ENCODE measurements at regions not wholly inside any gene's neighbourhood (a gene's known extent, or its start where the extent isn't known, plus 50 kb on each side); places are given as distances from the start of the nearest gene placed in this dataset.

- DNase-seq (ENCODE audit: missing footprints) (no peak), ATAC-seq (no peak)
- intact Hi-C loops (cut with DNase I): no loop called here
Measured at GRCh38 chr15:91716536-91716935, 137.0 kb upstream of the SLCO3A1 start.

- no peak for DNase-seq (ENCODE audit: missing footprints)
- intact Hi-C loops (cut with DNase I): no loop called here
- ATAC-seq: no peak
Measured at GRCh38 chr15:91717811-91718210, 135.7 kb upstream of the SLCO3A1 start.

GRCh38 chr15:91723959-91724358 is 129.5 kb upstream of the SLCO3A1 start:
- intact Hi-C loops (cut with DNase I): no loop called here
- DNase-seq (ENCODE audit: missing footprints) (no peak), ATAC-seq (no peak)

- no peak for DNase-seq (ENCODE audit: missing footprints)
- ATAC-seq: no peak
- intact Hi-C loops (cut with DNase I): no loop called here
Measured at GRCh38 chr15:91733661-91734060, 119.8 kb upstream of the SLCO3A1 start.

GRCh38 chr15:91737151-91737818 is 116.2 kb upstream of the SLCO3A1 start:
- intact Hi-C loops (cut with DNase I): no loop called here
- ATAC-seq (no peak), DNase-seq (ENCODE audit: missing footprints) (no peak)

GRCh38 chr15:91741986-91742385 is 111.5 kb upstream of the SLCO3A1 start:
- DNase-seq (ENCODE audit: missing footprints) (no peak), ATAC-seq (no peak)
- intact Hi-C loops (cut with DNase I): no loop called here

GRCh38 chr15:91751611-91752010 is 101.9 kb upstream of the SLCO3A1 start:
- intact Hi-C loops (cut with DNase I): no loop called here
- ATAC-seq (no peak), DNase-seq (ENCODE audit: missing footprints) (no peak)

- ATAC-seq (no peak), DNase-seq (ENCODE audit: missing footprints) (no peak)
- intact Hi-C loops (cut with DNase I): no loop called here
Measured at GRCh38 chr15:91752081-91752785, 101.3 kb upstream of the SLCO3A1 start.

GRCh38 chr15:91759560-91759959 is 93.9 kb upstream of the SLCO3A1 start:
- no peak for DNase-seq (ENCODE audit: missing footprints)
- no peak for ATAC-seq
- intact Hi-C loops (cut with DNase I): no loop called here

GRCh38 chr15:91765660-91766059 is 87.8 kb upstream of the SLCO3A1 start:
- ATAC-seq (no peak), DNase-seq (ENCODE audit: missing footprints) (no peak)

DNA sequence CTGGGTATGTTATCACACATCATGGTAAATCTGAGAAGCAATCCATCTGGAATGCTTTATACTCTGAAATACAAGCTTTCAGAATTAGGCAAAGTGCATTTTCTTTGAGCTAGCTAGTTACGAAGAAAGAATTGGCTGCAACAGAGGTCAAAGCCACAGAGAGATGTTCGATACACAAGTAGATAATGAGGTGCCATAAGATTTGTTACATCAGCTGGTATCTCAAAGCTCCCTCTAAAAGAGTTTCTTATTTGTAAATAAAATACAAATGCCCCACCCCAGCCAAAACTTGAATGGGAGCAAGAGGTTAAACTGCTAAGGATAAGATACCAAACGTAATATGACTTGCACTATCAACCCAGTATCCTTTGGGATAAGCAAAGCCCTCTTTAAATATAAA is 84.0 kb upstream of the SLCO3A1 start:
- intact Hi-C loops (cut with DNase I): no loop called here
- ATAC-seq (no peak), DNase-seq (ENCODE audit: missing footprints) (no peak)

More at GRCh38 chr15:91765660-91766059, 87.8 kb upstream of the SLCO3A1 start:
- intact Hi-C loops (cut with DNase I): no loop called here

DNA sequence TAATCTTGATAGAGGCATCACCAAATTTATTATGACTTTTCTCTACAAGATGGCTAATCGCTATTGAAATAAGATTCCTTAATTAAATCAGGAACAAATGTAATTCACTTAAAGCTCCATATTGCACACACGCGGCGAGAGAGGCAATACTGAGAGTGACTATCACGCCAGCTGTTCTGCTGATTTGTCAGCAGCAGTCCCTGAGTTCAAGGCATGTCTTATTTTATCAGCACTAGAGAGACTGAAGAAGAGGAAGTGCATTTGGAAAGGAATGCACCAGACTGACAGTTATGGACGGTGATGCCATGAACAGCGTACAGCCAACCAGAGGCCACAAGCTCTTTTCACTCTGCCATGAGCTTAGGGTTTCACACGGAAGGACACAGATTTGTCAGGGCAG is 83.6 kb upstream of the SLCO3A1 start:
- intact Hi-C loops (cut with DNase I): no loop called here
- DNase-seq (ENCODE audit: missing footprints) (no peak), ATAC-seq (no peak)

GRCh38 chr15:91776104-91776503 is 77.4 kb upstream of the SLCO3A1 start:
- ATAC-seq (no peak), DNase-seq (ENCODE audit: missing footprints) (no peak)
- intact Hi-C loops (cut with DNase I): no loop called here

DNA sequence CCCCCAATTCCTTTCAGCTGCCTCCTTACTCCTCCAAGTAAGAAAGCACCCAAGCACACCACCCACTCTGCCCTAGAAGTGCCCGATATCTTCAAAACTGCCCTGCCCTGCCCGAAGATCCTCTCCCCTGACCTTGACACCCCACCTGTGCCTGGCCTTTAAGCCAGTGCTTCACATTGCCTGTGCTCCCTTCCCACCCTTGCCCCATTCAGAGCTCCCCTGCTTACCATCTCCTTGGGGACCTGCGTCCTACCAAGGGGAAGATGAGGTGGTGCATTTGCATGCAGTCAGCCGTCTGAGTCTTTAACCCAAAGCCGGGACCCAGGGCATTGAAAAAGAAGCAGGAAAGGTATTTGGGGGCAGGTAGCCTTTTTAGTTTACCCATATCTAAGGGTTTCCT is 73.5 kb upstream of the SLCO3A1 start:
- DNase-seq (ENCODE audit: missing footprints): no peak
- ATAC-seq: no peak
- intact Hi-C loops (cut with DNase I): no loop called here

- intact Hi-C loops (cut with DNase I): no loop called here
- ATAC-seq: no peak
- no peak for DNase-seq (ENCODE audit: missing footprints)
Measured at GRCh38 chr15:91780387-91780786, 73.1 kb upstream of the SLCO3A1 start.

- intact Hi-C loops (cut with DNase I): no loop called here
- ATAC-seq (no peak), DNase-seq (ENCODE audit: missing footprints) (no peak)
Measured at GRCh38 chr15:91782221-91782620, 71.3 kb upstream of the SLCO3A1 start.

DNA sequence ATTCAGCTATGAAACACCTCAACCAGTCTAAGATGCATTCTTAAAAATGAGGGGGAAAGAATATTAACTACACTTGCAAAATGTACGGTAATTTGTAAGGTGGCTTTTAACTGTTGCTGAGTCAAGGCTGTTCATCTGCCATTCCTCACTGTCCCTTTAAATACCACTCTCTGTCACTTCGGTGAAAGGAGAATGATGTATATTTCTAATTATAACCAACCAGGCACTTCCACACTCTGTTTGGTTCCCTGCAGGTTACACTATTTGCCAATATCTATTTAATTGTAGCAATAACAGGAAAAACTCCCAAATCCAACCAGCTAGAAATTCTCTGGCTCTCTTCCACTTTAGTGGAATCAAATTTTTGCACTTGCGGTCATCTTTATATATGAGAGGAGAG is 70.5 kb upstream of the SLCO3A1 start:
- intact Hi-C loops (cut with DNase I): no loop called here
- DNase-seq (ENCODE audit: missing footprints) (no peak), ATAC-seq (peak; percentile 82)

DNA sequence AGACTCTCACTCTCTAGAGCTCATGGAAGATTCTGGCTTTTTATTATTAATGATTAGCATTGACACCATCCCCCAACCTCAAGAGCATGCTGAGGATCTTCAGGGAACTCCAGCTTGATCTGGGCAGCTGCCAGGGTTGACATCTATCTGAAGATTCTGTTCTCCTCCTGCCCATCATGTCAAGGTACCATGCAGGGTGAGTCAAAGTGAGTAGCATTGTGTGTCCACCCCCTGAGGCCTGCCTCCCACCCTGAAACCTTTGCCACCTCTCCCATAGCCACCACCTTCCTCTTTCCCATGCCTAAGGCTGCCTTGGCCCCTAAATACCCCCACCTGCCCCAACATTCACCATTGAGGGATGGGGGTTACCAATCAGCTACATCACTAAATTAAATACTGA is 70.1 kb upstream of the SLCO3A1 start:
- ATAC-seq: no peak
- intact Hi-C loops (cut with DNase I): no loop called here
- no peak for DNase-seq (ENCODE audit: missing footprints)

- no peak for ATAC-seq
- DNase-seq (ENCODE audit: missing footprints): no peak
- intact Hi-C loops (cut with DNase I): no loop called here
Measured at GRCh38 chr15:91784973-91785709, 68.4 kb upstream of the SLCO3A1 start.

GRCh38 chr15:91787198-91787597 is 66.3 kb upstream of the SLCO3A1 start:
- ATAC-seq (no peak), DNase-seq (ENCODE audit: missing footprints) (no peak)
- intact Hi-C loops (cut with DNase I): no loop called here

All from Right ventricle myocardium inferior (tissue), 1 donor.